HCT116 (cell line): ENCODE measurements at regions not wholly inside any gene's neighbourhood (a gene's known extent, or its start where the extent isn't known, plus 50 kb on each side); places are given as distances from the start of the nearest gene placed in this dataset.

ENCODE experiments used
- ATAC-seq: fragments of 200-7000 bp; cut with Tn5 transposase; 2 replicates; pipeline ENCODE4 v1.9.1; 2020; ENCODE audit warnings: mild to moderate bottlenecking, moderate library complexity
- BruUV-seq: library from RNA; stranded (reverse); fragments of 400-500 nt; replicated peaks from 2 replicates; lab custom pipeline; 2021; lab: Mats Ljungman, UMichigan
- CTCF ChIA-PET: fragments of 300-600 bp; sonication (Branson Sonifier 250); formaldehyde crosslinking; loops from one replicate; lab custom pipeline; 2021; ENCODE audit warnings: antibody characterized with exemption; lab: Charles Lee
- POLR2A ChIA-PET: fragments of 300-600, 350-600 bp; sonication (Branson Sonifier 250); formaldehyde crosslinking; loops from one replicate; lab custom pipeline; 2021; ENCODE audit warnings: antibody characterized with exemption; lab: Charles Lee
- RAD21 ChIA-PET, 2 experiments: fragments of 300-600 bp; sonication (Branson Sonifier 250); formaldehyde crosslinking; loops; one replicate each; lab custom pipeline; 2023; ENCODE audit warnings: low total read pairs in 2 of 2; ENCODE audit not compliant: uncharacterized antibody in 2 of 2, unreplicated experiment in 2 of 2, low non-redundant PET in 1 of 2; lab: Charles Lee
- DNase-seq: peaks from one replicate; pipeline ENCODE4 v3.0.0-alpha.2; 2010; ENCODE audit warnings: low read depth, low spot score
- H2AFZ ChIP-seq: fragments of 200-600 bp; shearing (Covaris generic), sonication (generic); 2 replicates; pipeline ENCODE4 v1.6.1; 2017; ENCODE audit warnings: low read depth, mixed run types, mixed read lengths, antibody characterized with exemption, low read length; ENCODE audit not compliant: poor library complexity, severe bottlenecking
- H3K27ac ChIP-seq: 2 replicates; pipeline ENCODE4 v1.5.1; 2012; ENCODE audit warnings: low read depth, low read length
- H3K27me3 ChIP-seq: fragments of 200-600 bp; sonication (generic); 2 replicates; pipeline ENCODE4 v1.6.1; 2016; ENCODE audit warnings: mixed run types, low read length, mixed read lengths; ENCODE audit not compliant: insufficient read depth
- H3K36me3 ChIP-seq, 2 experiments: fragments of 200-500 bp in 1 of 2; fragments of 200-600 bp in 1 of 2; sonication (Bioruptor generic) in 1 of 2; sonication (generic) in 1 of 2; 2 replicates each; pipeline versions ENCODE4 v1.5.1 to v1.6.1; 2014 to 2016; ENCODE audit warnings: low read length in 2 of 2, inconsistent platforms in 1 of 2, mixed read lengths in 1 of 2, mixed run types in 1 of 2; ENCODE audit not compliant: insufficient read depth in 2 of 2, control insufficient read depth in 1 of 2
- H3K4me1 ChIP-seq, 2 experiments: fragments of 200-600 bp in 1 of 2; sonication (generic) in 1 of 2; 2 replicates each; pipeline versions ENCODE4 v1.5.1 to v1.6.1; 2012 to 2017; ENCODE audit warnings: low read length in 2 of 2, inconsistent platforms in 1 of 2, mild to moderate bottlenecking in 1 of 2, mixed read lengths in 1 of 2, mixed run types in 1 of 2, moderate library complexity in 1 of 2; ENCODE audit not compliant: insufficient read depth in 2 of 2, control insufficient read depth in 1 of 2
- H3K4me2 ChIP-seq: fragments of 200-600 bp; sonication (generic); 2 replicates; pipeline ENCODE4 v1.6.1; 2017; ENCODE audit warnings: mixed run types, low read length, mixed read lengths
- H3K4me3 ChIP-seq, 2 experiments: fragments of 200-600 bp in 1 of 2; sonication (generic) in 1 of 2; replicated peaks in 1 of 2; 2 replicates each; pipeline ENCODE4 v1.5.1; 2011 to 2016; ENCODE audit warnings: low read length in 2 of 2, control low read depth in 1 of 2, low read depth in 1 of 2, mild to moderate bottlenecking in 1 of 2, mixed read lengths in 1 of 2, mixed run types in 1 of 2
- H3K79me2 ChIP-seq: fragments of 200-600 bp; sonication (generic); 2 replicates; pipeline ENCODE4 v1.6.1; 2017; ENCODE audit warnings: mild to moderate bottlenecking, mixed run types, low read length, moderate library complexity, mixed read lengths; ENCODE audit not compliant: insufficient read depth
- H3K9ac ChIP-seq: fragments of 200-600 bp; sonication (generic); 2 replicates; pipeline ENCODE4 v1.6.1; 2016; ENCODE audit warnings: low read length, mixed read lengths
- H3K9me2 ChIP-seq: fragments of 200-600 bp; sonication (generic), shearing (Covaris generic); 2 replicates; pipeline ENCODE4 v1.6.1; 2017; ENCODE audit warnings: mixed run types, mild to moderate bottlenecking, moderate library complexity; ENCODE audit not compliant: insufficient read depth
- H3K9me3 ChIP-seq, 2 experiments: fragments of 200-500 bp in 1 of 2; fragments of 200-600 bp in 1 of 2; sonication (Bioruptor generic) in 1 of 2; sonication (generic) in 1 of 2; 2 replicates each; pipeline ENCODE4 v1.6.1; 2014 to 2017; ENCODE audit warnings: low read length in 2 of 2, mixed read lengths in 2 of 2, inconsistent platforms in 1 of 2, low read depth in 1 of 2, mild to moderate bottlenecking in 1 of 2, mixed run types in 1 of 2, moderate library complexity in 1 of 2; ENCODE audit not compliant: control insufficient read depth in 1 of 2, insufficient read depth in 1 of 2
- H4K20me1 ChIP-seq: fragments of 200-600 bp; sonication (generic), shearing (Covaris generic); 2 replicates; pipeline ENCODE4 v1.6.1; 2017; ENCODE audit warnings: mixed run types, mild to moderate bottlenecking, moderate library complexity; ENCODE audit not compliant: insufficient read depth
- CBX3 ChIP-seq: IDR thresholded peaks from 2 replicates; pipeline ENCODE4 v1.6.1; 2012; ENCODE audit warnings: low read depth
- CEBPB ChIP-seq: IDR thresholded peaks from 2 replicates; pipeline ENCODE4 v1.6.1; 2012; ENCODE audit warnings: low read depth
- EGR1 ChIP-seq: IDR thresholded peaks from 2 replicates; pipeline ENCODE4 v1.6.1; 2012; ENCODE audit warnings: low read depth
- EZH2 ChIP-seq: fragments of 200-600 bp; sonication (generic); IDR thresholded peaks from 2 replicates; pipeline ENCODE4 v1.6.1; 2017; ENCODE audit warnings: antibody characterized with exemption, mixed run types
- FOSL1 ChIP-seq: IDR thresholded peaks from 2 replicates; pipeline ENCODE4 v1.6.1; 2012; ENCODE audit warnings: low read depth
- JUND ChIP-seq: IDR thresholded peaks from 2 replicates; pipeline ENCODE4 v1.6.1; 2012
- REST ChIP-seq: IDR thresholded peaks from 2 replicates; pipeline ENCODE4 v1.6.1; 2012; ENCODE audit warnings: low read depth
- SIN3A ChIP-seq: IDR thresholded peaks from 2 replicates; pipeline ENCODE4 v1.6.1; 2012; ENCODE audit warnings: low read depth
- YY1 ChIP-seq: IDR thresholded peaks from 2 replicates; pipeline ENCODE4 v1.6.1; 2011; ENCODE audit warnings: low read length, low read depth, moderate library complexity, mild to moderate bottlenecking; ENCODE audit not compliant: insufficient replicate concordance; ENCODE audit errors: extremely low read depth
- ZBTB33 ChIP-seq: IDR thresholded peaks from 2 replicates; pipeline ENCODE4 v1.6.1; 2011; ENCODE audit warnings: mild to moderate bottlenecking, low read length, moderate library complexity; ENCODE audit not compliant: insufficient replicate concordance; ENCODE audit errors: extremely low read depth
- ZFX ChIP-seq: fragments of 450-650 bp; IDR thresholded peaks from 2 replicates; pipeline ENCODE4 v1.6.1; 2017
- intact Hi-C: fragments of 100-400 bp; cut with micrococcal nuclease; formaldehyde crosslinking; loops from 2 replicates; pipeline ENCODE4 v1.10.0; 2022
- TF ChIP-seq, protein P1 (sequence below), 3 experiments: fragments of 200-600 bp in 1 of 3; sonication (generic) in 1 of 3; IDR thresholded peaks in 2 of 3; conservative IDR thresholded peaks in 1 of 3; 2 replicates each; pipeline ENCODE4 v1.5.1; 2012 to 2017; ENCODE audit warnings: low read depth in 2 of 3, low read length in 2 of 3, antibody characterized with exemption in 1 of 3, borderline replicate concordance in 1 of 3, control low read depth in 1 of 3, mild to moderate bottlenecking in 1 of 3, mixed read lengths in 1 of 3, mixed run types in 1 of 3, moderate library complexity in 1 of 3; ENCODE audit not compliant: insufficient read depth in 1 of 3
- TF ChIP-seq, protein P2 (sequence below): IDR thresholded peaks from 2 replicates; pipeline ENCODE4 v1.6.1; 2012

DNA sequence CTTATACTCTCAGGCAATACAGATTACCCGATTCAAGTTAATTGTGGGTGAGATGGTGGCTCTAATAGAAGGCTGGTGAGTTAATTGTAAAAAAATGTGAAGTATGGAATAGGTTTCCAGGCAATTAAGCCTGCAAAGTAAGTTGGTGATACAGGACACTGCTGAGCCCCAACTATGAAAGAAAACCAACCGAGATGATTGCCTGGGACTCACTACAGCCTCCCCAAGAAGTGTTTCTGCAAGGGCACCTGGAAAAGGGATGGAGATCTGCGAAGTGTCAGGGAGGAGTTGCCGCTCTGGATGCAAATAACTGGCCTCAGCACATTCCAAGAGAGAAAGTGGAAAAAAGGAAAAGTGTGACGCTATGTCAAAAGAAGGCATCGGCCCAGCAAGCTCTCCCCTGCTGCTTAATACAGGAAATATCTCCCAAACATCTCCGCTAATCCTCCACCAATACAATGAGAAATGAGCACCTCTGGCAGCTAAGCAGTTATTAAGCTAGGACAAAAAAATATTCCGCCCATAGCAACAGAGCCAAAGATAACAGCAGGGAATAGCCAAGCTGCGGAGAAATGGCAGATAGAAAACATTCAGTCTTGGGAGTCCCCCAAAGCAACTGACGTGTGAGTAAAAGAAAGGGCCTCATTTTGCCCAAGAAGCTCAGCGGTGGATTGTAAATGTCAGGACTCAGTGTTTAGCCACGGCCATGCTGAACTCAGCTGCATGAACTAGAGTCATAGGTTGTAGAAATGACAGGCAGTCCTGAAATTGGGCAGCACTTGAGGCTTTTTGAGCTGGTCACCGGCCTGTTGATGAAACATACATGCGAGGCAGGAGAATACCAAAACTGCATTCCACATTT is 133.7 kb downstream of the SNX19 start:
- POLR2A ChIA-PET: no interaction called here
- RAD21 ChIA-PET: no interaction called here
- no peak overlapping the region for H3K27ac ChIP-seq

More for the DNA sequence above, 133.7 kb downstream of the SNX19 start:
- Histone ChIP-seq H3K9me3 (no peaks in the 10 kb centered on the region), H3K9me2 (no peaks in the 10 kb centered on the region), H2AFZ (no peak overlapping the region), H3K4me3 (no peak overlapping the region), H3K79me2 (no peaks in the 10 kb centered on the region), H3K9ac (no peak overlapping the region), H4K20me1 (no peaks in the 10 kb centered on the region), H3K36me3 (no peaks in the 10 kb centered on the region), H3K4me2 (no peak overlapping the region), H3K4me1 (no peaks in the 10 kb centered on the region; a peak in 1 of 4 replicates), H3K27me3 (no peaks in the 10 kb centered on the region)
- no peak for TF ChIP-seq EGR1
- TF ChIP-seq, protein P1, sequence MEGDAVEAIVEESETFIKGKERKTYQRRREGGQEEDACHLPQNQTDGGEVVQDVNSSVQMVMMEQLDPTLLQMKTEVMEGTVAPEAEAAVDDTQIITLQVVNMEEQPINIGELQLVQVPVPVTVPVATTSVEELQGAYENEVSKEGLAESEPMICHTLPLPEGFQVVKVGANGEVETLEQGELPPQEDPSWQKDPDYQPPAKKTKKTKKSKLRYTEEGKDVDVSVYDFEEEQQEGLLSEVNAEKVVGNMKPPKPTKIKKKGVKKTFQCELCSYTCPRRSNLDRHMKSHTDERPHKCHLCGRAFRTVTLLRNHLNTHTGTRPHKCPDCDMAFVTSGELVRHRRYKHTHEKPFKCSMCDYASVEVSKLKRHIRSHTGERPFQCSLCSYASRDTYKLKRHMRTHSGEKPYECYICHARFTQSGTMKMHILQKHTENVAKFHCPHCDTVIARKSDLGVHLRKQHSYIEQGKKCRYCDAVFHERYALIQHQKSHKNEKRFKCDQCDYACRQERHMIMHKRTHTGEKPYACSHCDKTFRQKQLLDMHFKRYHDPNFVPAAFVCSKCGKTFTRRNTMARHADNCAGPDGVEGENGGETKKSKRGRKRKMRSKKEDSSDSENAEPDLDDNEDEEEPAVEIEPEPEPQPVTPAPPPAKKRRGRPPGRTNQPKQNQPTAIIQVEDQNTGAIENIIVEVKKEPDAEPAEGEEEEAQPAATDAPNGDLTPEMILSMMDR (IDR thresholded peaks at IDR 0.05 in 2 of 3, conservative IDR thresholded peaks at IDR 0.05 in 1 of 3; ENCODE audit: borderline replicate concordance in 1 of 3, insufficient read depth in 1 of 3, low read depth in 2 of 3, low read length in 2 of 3): no peak
- no peak for TF ChIP-seq REST
- TF ChIP-seq FOSL1: no peak
- TF ChIP-seq EZH2: no peak
- no peak for TF ChIP-seq YY1
- TF ChIP-seq, protein P2, sequence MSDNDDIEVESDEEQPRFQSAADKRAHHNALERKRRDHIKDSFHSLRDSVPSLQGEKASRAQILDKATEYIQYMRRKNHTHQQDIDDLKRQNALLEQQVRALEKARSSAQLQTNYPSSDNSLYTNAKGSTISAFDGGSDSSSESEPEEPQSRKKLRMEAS: no peak
- TF ChIP-seq CEBPB: no peak
- TF ChIP-seq JUND: no peak
- TF ChIP-seq ZBTB33: no peak
- TF ChIP-seq ZFX: no peak
- no peak for TF ChIP-seq CBX3
- TF ChIP-seq SIN3A: no peak
- no TSS peak for BruUV-seq
- ATAC-seq: no peak
- CTCF ChIA-PET: no interaction called here
- no peak for DNase-seq
- intact Hi-C loops: no loop called here
